ENCODE measurements at regions not wholly inside any gene's neighbourhood (a gene's known extent, or its start where the extent isn't known, plus 50 kb on each side); places are given as distances from the start of the nearest gene placed in this dataset.
"Not testable (repeated sequence)": the region's sequence is repeated elsewhere in the genome, so short reads cannot be mapped to it uniquely, and the experiment has no call there.

DNA sequence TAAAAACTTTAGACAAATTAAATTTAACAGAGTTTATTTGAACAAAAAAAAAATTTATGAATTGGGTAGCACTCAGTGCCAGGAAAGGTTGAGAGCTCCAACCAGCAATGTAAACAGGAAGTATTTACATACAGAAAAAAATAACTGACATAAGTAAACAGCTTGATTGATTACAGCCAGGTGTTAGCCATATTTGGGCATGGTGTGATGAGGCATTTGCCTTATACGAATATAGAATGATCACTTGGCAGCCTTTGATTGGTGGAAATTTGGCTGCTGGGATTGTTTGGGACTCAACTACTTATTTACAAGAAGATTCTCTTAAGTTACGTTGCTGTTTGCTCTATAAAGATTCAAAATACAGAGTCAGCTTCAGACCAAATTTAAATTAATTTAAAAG lies 172.0 kb downstream of the ADAM29 start:
- TF ChIP-seq, protein P1, sequence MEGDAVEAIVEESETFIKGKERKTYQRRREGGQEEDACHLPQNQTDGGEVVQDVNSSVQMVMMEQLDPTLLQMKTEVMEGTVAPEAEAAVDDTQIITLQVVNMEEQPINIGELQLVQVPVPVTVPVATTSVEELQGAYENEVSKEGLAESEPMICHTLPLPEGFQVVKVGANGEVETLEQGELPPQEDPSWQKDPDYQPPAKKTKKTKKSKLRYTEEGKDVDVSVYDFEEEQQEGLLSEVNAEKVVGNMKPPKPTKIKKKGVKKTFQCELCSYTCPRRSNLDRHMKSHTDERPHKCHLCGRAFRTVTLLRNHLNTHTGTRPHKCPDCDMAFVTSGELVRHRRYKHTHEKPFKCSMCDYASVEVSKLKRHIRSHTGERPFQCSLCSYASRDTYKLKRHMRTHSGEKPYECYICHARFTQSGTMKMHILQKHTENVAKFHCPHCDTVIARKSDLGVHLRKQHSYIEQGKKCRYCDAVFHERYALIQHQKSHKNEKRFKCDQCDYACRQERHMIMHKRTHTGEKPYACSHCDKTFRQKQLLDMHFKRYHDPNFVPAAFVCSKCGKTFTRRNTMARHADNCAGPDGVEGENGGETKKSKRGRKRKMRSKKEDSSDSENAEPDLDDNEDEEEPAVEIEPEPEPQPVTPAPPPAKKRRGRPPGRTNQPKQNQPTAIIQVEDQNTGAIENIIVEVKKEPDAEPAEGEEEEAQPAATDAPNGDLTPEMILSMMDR (IDR thresholded peaks at IDR 0.05; ENCODE audit: low read depth, low read length), result no peak
- Histone ChIP-seq H3K4me1 (ENCODE audit: low read depth) (no peaks in the 10 kb centered on the region), H3K27ac (no peak overlapping the region), H3K4me3 (no peak overlapping the region), H3K27me3 (no peaks in the 10 kb centered on the region), H3K36me3 (no peaks in the 10 kb centered on the region), H3K9me3 (ENCODE audit: low read depth) (no peaks in the 10 kb centered on the region)
- no peak for DNase-seq (ENCODE audit: low read depth in 1 of 2, low spot score in 1 of 2)

DNA sequence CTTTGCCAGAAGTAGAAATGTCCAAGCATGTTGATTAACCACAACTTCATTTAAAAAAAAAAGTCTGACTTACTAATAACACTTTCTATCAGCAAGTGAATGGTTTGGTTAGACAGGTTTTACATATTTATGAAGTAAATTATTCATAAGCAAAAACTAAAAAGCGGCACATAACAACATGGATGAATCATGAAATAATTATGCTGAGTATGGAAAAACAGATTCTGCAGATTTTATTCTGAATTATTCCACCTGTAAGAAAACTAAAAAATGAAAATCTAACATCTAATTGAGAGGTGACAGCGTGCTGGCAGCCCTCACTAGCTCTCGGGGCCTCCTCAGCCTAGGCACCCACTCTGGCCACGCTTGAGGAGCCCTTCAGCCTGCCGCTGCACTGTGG lies 173.5 kb downstream of the ADAM29 start:
- TF ChIP-seq, protein P1 (IDR thresholded peaks at IDR 0.05; ENCODE audit: low read depth, low read length), result no peak
- Histone ChIP-seq H3K4me3 (no peak overlapping the region), H3K36me3 (no peaks in the 10 kb centered on the region), H3K9me3 (ENCODE audit: low read depth) (no peaks in the 10 kb centered on the region), H3K27ac (no peak overlapping the region), H3K4me1 (ENCODE audit: low read depth) (no peaks in the 10 kb centered on the region), H3K27me3 (no peaks in the 10 kb centered on the region)
- DNase-seq (ENCODE audit: low read depth in 1 of 2, low spot score in 1 of 2), result no peak

DNA sequence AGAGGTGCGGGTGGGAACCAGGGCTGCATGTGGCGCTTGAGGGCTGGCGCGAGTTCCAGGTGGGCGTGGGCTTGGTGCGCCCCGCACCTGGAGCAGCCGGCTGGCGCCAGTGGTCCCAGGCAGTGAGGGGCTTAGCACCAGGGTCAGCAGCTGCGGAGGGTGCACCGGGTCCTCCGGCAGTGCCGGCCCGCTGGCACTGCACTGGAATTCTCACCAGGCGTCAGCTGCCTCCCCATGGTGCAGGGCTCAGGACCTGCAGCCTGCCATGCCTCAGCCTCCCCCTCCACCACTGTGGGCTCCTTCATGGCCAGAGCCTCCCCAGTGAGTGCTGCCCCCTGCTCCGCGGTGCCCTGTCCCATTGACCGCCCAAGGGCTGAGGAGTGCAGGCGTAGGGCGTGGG lies 174.0 kb downstream of the ADAM29 start:
- Histone ChIP-seq H3K36me3 (no peaks in the 10 kb centered on the region), H3K4me1 (ENCODE audit: low read depth) (no peaks in the 10 kb centered on the region), H3K9me3 (ENCODE audit: low read depth) (no peaks in the 10 kb centered on the region), H3K4me3 (no peak overlapping the region), H3K27ac (no peak overlapping the region), H3K27me3 (no peaks in the 10 kb centered on the region)
- no peak for DNase-seq (ENCODE audit: low read depth in 1 of 2, low spot score in 1 of 2)
- TF ChIP-seq, protein P1 (IDR thresholded peaks at IDR 0.05; ENCODE audit: low read depth, low read length), result no peak

DNA sequence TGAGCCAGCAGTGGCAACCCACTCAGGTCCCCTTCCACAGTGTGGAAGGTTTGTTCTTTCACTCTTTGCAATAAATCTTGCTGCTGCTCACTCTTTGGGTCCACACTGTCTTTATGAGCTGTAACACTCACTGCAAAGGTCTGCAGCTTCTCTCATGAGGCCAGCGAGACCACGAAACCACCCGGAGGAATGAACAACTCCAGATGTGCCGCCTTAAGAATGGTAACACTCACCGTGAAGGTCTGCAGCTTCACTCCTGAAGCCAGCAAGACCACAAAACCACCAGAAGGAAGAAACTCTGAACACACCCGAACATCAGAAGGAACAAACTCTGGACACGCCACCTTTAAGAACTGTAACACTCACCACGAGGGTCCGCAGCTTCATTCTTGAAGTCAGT lies 174.9 kb downstream of the ADAM29 start:
- not testable (repeated sequence) for H3K9me3 ChIP-seq (ENCODE audit: low read depth); DNase-seq (ENCODE audit: low read depth in 1 of 2, low spot score in 1 of 2)

DNA sequence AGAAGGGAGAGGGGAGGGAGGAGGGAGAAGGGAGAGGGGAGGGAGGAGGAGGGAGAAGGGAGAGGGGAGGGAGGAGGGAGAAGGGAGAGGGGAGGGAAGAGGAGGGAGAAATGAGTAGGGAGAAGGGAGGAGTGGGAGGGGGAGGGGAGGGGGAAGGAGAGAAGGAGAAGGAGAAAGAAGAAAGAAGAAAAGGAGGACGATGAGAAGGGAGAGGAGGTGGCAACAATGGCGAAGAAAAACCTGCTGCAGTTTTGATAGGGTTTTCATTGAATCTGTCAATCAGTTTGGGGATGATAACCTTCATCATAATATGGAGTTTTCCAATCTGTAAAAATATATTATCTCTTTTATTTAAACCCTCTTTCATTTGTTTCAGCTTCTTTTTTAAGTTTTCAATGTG lies 185.2 kb downstream of the ADAM29 start:
- no peak overlapping the region for H3K4me3 ChIP-seq
- H3K4me1 ChIP-seq (ENCODE audit: low read depth), result no peaks in the 10 kb centered on the region
- no peaks in the 10 kb centered on the region for H3K27me3 ChIP-seq
- H3K27ac ChIP-seq, result no peak overlapping the region
- no peaks in the 10 kb centered on the region for H3K9me3 ChIP-seq (ENCODE audit: low read depth)
- TF ChIP-seq, protein P1 (IDR thresholded peaks at IDR 0.05; ENCODE audit: low read depth, low read length), result no peak
- no peaks in the 10 kb centered on the region for H3K36me3 ChIP-seq
- no peak for DNase-seq (ENCODE audit: low read depth in 1 of 2, low spot score in 1 of 2)

More for the DNA sequence above, 174.9 kb downstream of the ADAM29 start:
- H3K27me3 ChIP-seq; H3K27ac ChIP-seq; H3K4me3 ChIP-seq; H3K4me1 ChIP-seq (ENCODE audit: low read depth); H3K36me3 ChIP-seq: not testable (repeated sequence)

DNA sequence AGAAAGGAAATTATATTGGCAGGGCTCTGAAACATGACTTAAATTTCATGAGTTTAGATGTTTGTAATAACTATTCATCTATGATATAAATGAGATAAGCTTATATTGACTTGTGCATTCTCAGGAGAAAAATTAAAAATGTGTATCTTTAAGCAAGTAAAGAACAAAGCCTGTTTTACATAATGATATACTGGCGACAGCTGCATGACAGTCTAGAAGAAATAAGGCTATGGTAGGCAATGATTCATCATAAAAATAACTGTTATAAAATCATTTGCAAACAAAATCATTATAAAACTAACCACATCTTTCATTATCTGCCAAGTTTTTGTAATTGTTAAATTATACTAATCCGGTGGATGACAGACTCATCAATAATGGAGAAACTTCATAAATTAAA lies 188.1 kb downstream of the ADAM29 start:
- no peak overlapping the region for H3K4me3 ChIP-seq
- H3K27me3 ChIP-seq, result no peaks in the 10 kb centered on the region
- no peaks in the 10 kb centered on the region for H3K9me3 ChIP-seq (ENCODE audit: low read depth)
- no peak for DNase-seq (ENCODE audit: low read depth in 1 of 2, low spot score in 1 of 2)
- no peaks in the 10 kb centered on the region for H3K36me3 ChIP-seq
- TF ChIP-seq, protein P1 (IDR thresholded peaks at IDR 0.05; ENCODE audit: low read depth, low read length), result no peak
- no peak overlapping the region for H3K27ac ChIP-seq
- no peaks in the 10 kb centered on the region for H3K4me1 ChIP-seq (ENCODE audit: low read depth)
